MM.1S (cell line): ENCODE measurements at regions not wholly inside any gene's neighbourhood (a gene's known extent, or its start where the extent isn't known, plus 50 kb on each side); places are given as distances from the start of the nearest gene placed in this dataset.

Experiments
- DNase-seq: peaks from one replicate; pipeline ENCODE4 v3.0.0-alpha.2; 2015
- H2AFZ ChIP-seq: fragments of 300-600 bp; sonication (generic); 2 replicates; pipeline ENCODE4 v1.6.0; 2016; ENCODE audit warnings: antibody characterized with exemption, low read length
- H3F3A ChIP-seq: fragments of 300-600 bp; sonication (generic); 2 replicates; pipeline ENCODE4 v1.6.1; 2016; ENCODE audit warnings: mild to moderate bottlenecking, antibody characterized with exemption, low read length, moderate library complexity, mixed read lengths; ENCODE audit not compliant: insufficient read depth
- H3K27ac ChIP-seq: fragments of 300-600 bp; sonication (generic); 2 replicates; pipeline ENCODE4 v1.5.1; 2016; ENCODE audit warnings: mild to moderate bottlenecking, low read length
- H3K27me3 ChIP-seq: fragments of 300-600 bp; sonication (generic); replicated peaks from 2 replicates; pipeline ENCODE4 v1.6.0; 2016; ENCODE audit warnings: low read length; ENCODE audit not compliant: insufficient read depth
- H3K36me3 ChIP-seq: fragments of 300-600 bp; sonication (generic); replicated peaks from 2 replicates; pipeline ENCODE4 v1.6.1; 2016; ENCODE audit warnings: mild to moderate bottlenecking, low read length, mixed read lengths; ENCODE audit not compliant: insufficient read depth
- H3K4me1 ChIP-seq: fragments of 300-600 bp; sonication (generic); 2 replicates; pipeline ENCODE4 v1.6.1; 2016; ENCODE audit warnings: low read length, mixed read lengths
- H3K4me2 ChIP-seq: fragments of 300-600 bp; sonication (generic); 2 replicates; pipeline ENCODE4 v1.6.0; 2016; ENCODE audit warnings: low read depth, low read length
- H3K4me3 ChIP-seq: fragments of 300-600 bp; sonication (generic); 2 replicates; pipeline ENCODE4 v1.5.1; 2016; ENCODE audit warnings: low read length, mixed read lengths
- H3K79me2 ChIP-seq: fragments of 300-600 bp; sonication (generic); 2 replicates; pipeline ENCODE4 v1.6.1; 2016; ENCODE audit warnings: mixed run types, low read length, mixed read lengths
- H3K9ac ChIP-seq: fragments of 300-600 bp; sonication (generic); 2 replicates; pipeline ENCODE4 v1.6.1; 2016; ENCODE audit warnings: low read length, mixed read lengths
- H3K9me2 ChIP-seq: fragments of 300-600 bp; sonication (generic); replicated peaks from 2 replicates; pipeline ENCODE4 v1.6.1; 2016; ENCODE audit warnings: mild to moderate bottlenecking, low read length, mixed read lengths; ENCODE audit not compliant: insufficient read depth
- H3K9me3 ChIP-seq: fragments of 300-600 bp; sonication (generic); replicated peaks from 2 replicates; pipeline ENCODE4 v1.6.1; 2016; ENCODE audit warnings: mild to moderate bottlenecking, low read length, mixed read lengths; ENCODE audit not compliant: insufficient read depth
- H4K20me1 ChIP-seq: fragments of 300-600 bp; sonication (generic); 2 replicates; pipeline ENCODE4 v1.6.1; 2016; ENCODE audit warnings: mild to moderate bottlenecking, low read length, moderate library complexity, mixed read lengths; ENCODE audit not compliant: insufficient read depth
- EZH2 ChIP-seq: fragments of 300-600 bp; sonication (generic); optimal IDR thresholded peaks from 2 replicates; pipeline ENCODE3; 2017; ENCODE audit warnings: low read depth, mild to moderate bottlenecking, antibody characterized with exemption, low read length, mixed read lengths
- EZH2phosphoT487 ChIP-seq: fragments of 300-600 bp; sonication (generic); IDR thresholded peaks from 2 replicates; pipeline ENCODE4 v1.6.1; 2018; ENCODE audit warnings: antibody characterized with exemption, low read length
- TF ChIP-seq, protein P1 (sequence below): fragments of 300-600 bp; sonication (generic); IDR thresholded peaks from 2 replicates; pipeline ENCODE4 v1.5.1; 2016; ENCODE audit warnings: antibody characterized with exemption, low read length, mixed read lengths

DNA sequence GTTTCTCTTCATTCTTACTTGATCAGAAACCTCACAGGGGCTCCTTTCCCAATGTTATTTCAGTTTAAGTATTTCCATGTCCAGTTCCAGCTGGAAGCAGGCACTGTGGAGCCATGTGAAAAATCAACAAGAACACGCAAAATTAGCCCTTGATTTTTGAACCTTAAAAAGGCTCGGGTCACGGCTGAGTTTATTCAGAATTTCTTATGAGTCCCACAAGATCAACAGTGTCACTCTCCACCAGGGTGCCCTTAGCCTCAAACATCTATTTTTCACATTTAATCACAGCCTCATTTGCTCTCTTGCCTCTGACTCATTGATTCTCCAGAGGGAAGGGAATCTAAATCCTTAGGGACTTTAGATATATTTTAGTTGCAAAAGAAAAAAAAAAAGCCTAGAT is 157.7 kb upstream of the AVPR1A start:
- H3K9me2 ChIP-seq: no peaks in the 10 kb centered on the region
- H4K20me1 ChIP-seq: no peaks in the 10 kb centered on the region
- no peaks in the 10 kb centered on the region for H3K27me3 ChIP-seq
- no peak overlapping the region for H3K27ac ChIP-seq
- no peak for DNase-seq
- no peaks in the 10 kb centered on the region for H3K9me3 ChIP-seq
- H3K4me3 ChIP-seq: no peak overlapping the region
- TF ChIP-seq, protein P1, sequence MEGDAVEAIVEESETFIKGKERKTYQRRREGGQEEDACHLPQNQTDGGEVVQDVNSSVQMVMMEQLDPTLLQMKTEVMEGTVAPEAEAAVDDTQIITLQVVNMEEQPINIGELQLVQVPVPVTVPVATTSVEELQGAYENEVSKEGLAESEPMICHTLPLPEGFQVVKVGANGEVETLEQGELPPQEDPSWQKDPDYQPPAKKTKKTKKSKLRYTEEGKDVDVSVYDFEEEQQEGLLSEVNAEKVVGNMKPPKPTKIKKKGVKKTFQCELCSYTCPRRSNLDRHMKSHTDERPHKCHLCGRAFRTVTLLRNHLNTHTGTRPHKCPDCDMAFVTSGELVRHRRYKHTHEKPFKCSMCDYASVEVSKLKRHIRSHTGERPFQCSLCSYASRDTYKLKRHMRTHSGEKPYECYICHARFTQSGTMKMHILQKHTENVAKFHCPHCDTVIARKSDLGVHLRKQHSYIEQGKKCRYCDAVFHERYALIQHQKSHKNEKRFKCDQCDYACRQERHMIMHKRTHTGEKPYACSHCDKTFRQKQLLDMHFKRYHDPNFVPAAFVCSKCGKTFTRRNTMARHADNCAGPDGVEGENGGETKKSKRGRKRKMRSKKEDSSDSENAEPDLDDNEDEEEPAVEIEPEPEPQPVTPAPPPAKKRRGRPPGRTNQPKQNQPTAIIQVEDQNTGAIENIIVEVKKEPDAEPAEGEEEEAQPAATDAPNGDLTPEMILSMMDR: no peak
- TF ChIP-seq EZH2: no peak
- TF ChIP-seq EZH2phosphoT487: no peak
- H3K4me2 ChIP-seq: no peak overlapping the region
- no peak overlapping the region for H3K9ac ChIP-seq
- H3K36me3 ChIP-seq: no peaks in the 10 kb centered on the region
- no peaks in the 10 kb centered on the region for H3K79me2 ChIP-seq
- no peak overlapping the region for H2AFZ ChIP-seq
- no peaks in the 10 kb centered on the region for H3K4me1 ChIP-seq
- H3F3A ChIP-seq: no peaks in the 10 kb centered on the region

DNA sequence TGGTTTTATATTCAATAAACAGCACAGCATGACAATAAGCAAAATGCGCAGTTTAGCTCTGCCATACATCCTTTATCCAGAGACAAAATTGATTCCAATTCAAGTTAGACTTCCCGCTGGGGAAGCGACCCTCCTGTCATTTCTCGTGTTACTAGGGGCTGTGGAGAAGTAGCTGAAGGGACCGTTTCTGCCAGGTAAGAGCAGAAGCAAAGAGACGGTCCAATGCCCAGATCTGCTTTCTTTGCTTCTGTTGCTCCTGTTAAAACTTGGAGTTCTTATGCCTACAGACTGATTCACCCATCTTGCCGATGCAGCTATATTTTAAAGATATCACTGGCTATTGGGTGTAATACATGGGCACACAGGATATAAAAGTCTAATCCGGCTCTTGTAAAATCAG is 156.8 kb upstream of the AVPR1A start:
- H4K20me1 ChIP-seq: no peaks in the 10 kb centered on the region
- H3K9me2 ChIP-seq: no peaks in the 10 kb centered on the region
- H3K27me3 ChIP-seq: no peaks in the 10 kb centered on the region
- no peak for TF ChIP-seq EZH2
- TF ChIP-seq EZH2phosphoT487: no peak
- TF ChIP-seq, protein P1: no peak
- H3K36me3 ChIP-seq: no peaks in the 10 kb centered on the region
- no peak for DNase-seq
- H3K4me2 ChIP-seq: no peak overlapping the region
- no peaks in the 10 kb centered on the region for H3F3A ChIP-seq
- H3K79me2 ChIP-seq: no peaks in the 10 kb centered on the region
- H2AFZ ChIP-seq: no peak overlapping the region
- H3K27ac ChIP-seq: no peak overlapping the region
- no peak overlapping the region for H3K4me3 ChIP-seq
- H3K9me3 ChIP-seq: no peaks in the 10 kb centered on the region
- H3K4me1 ChIP-seq: no peaks in the 10 kb centered on the region
- H3K9ac ChIP-seq: no peak overlapping the region

DNA sequence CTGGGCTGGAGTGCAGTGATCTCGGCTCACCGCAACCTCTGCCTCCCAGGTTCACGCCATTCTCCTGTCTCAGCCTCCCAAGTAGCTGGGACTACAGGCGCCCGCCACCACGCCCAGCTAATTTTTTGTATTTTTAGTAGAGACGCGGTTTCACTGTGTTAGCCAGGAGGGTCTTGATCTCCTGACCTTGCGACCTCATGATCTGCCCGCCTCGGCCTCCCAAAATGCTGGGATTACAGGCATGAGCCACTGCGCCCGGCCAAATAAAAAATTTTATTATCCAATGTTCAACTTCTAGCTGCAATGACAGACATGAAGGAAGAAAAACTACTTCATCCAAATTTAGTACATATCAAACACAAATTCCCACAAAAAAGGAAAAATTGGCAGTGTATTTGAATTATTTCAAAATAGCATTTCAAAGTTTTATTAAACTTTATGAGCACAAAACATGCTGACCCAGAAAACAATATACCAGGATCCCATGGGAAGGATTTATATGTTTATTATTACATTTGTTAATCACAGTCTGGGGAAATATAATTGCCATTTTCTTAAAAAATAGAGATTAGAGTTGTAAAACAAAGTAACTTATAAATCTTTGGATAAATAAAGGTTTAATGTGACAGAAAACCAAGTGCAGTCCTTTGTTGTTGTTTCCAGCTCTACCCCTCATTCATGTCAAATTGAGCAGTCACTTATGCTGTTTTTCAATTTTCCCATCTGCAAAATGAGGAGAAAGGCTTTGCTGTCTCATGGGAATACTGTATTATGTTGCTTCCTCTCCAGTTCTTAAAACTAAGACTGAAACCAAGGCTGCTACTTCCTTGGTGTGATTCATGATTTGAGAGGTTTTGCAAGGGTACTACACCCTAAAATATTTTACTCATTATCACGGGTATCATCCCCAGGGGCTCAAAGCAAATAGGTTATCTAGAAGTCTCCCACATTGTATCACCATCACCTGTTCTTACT is 155.2 kb upstream of the AVPR1A start:
- Histone ChIP-seq H3K79me2 (no peaks in the 10 kb centered on the region), H3K4me3 (no peak overlapping the region), H3K4me2 (no peak overlapping the region), H3K9me3 (no peaks in the 10 kb centered on the region), H3K27ac (no peak overlapping the region), H3F3A (no peaks in the 10 kb centered on the region), H3K27me3 (no peaks in the 10 kb centered on the region), H2AFZ (no peak overlapping the region), H3K36me3 (no peaks in the 10 kb centered on the region), H3K9me2 (no peaks in the 10 kb centered on the region), H4K20me1 (no peaks in the 10 kb centered on the region), H3K4me1 (no peaks in the 10 kb centered on the region), H3K9ac (no peak overlapping the region)
- DNase-seq: no peak
- TF ChIP-seq, protein P1: no peak
- TF ChIP-seq EZH2phosphoT487: no peak
- TF ChIP-seq EZH2: no peak
